Stimulated activated naive CD8-positive, alpha-beta T cell treated with anti-CD3 and anti-CD28 coated beads, Interleukin-15, Interleukin-2, amounts not matched to agents 100 ng/mL and 50 ng/mL, for 24 hours (primary cell): ENCODE measurements at regions not wholly inside any gene's neighbourhood (a gene's known extent, or its start where the extent isn't known, plus 50 kb on each side); places are given as distances from the start of the nearest gene placed in this dataset.
A peak's percentile ranks its signal among the peaks of the same experiment; 100 is the strongest.

Experiments
- H3K27ac Mint-ChIP-seq: one replicate; pipeline ENCODE4 v1.8.0; 2021; ENCODE audit warnings: mild to moderate bottlenecking, mixed read lengths
- H3K27me3 Mint-ChIP-seq: one replicate; pipeline ENCODE4 v1.8.0; 2021; ENCODE audit warnings: mixed read lengths
- H3K36me3 Mint-ChIP-seq: one replicate; pipeline ENCODE4 v1.8.0; 2021; ENCODE audit warnings: low read depth, mixed read lengths
- H3K4me1 Mint-ChIP-seq: one replicate; pipeline ENCODE4 v1.8.0; 2021; ENCODE audit warnings: low read depth, mixed read lengths
- H3K4me3 Mint-ChIP-seq: one replicate; pipeline ENCODE4 v1.8.0; 2021; ENCODE audit warnings: mild to moderate bottlenecking, mixed read lengths
- H3K9me3 Mint-ChIP-seq: one replicate; pipeline ENCODE4 v1.8.0; 2021; ENCODE audit warnings: mixed read lengths

DNA sequence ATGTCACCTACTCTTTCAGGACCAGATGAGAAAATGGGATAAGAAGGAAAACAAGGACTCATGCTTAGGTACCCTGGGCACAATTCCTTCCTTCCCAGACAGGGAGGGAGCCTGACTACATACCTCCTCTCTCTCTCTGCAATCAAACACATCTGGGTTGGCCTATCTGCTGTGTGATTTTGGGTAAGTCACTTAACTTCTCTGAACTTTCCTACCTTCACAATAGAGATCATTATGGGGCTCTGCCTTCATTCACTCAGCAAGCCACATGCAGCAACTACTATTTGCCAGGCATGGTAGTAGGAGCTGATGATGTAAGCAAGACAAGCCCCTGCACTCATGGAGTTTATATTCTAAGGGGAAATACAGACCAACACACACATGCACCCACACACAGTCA, 251.2 kb downstream of the SHQ1 start:
- Mint-ChIP-seq H3K36me3 (no peaks in the 10 kb centered on the region), H3K4me3 (no peak overlapping the region), H3K9me3 (no peaks in the 10 kb centered on the region), H3K4me1 (no peaks in the 10 kb centered on the region), H3K27me3 (no peaks in the 10 kb centered on the region), H3K27ac (no peak overlapping the region)

- Mint-ChIP-seq H3K9me3 (no peaks in the 10 kb centered on the region), H3K27ac (peak overlapping the region; percentile 50), H3K4me3 (no peak overlapping the region)
Observed at GRCh38 chr3:72595927-72596610, 252.2 kb downstream of the SHQ1 start.

DNA sequence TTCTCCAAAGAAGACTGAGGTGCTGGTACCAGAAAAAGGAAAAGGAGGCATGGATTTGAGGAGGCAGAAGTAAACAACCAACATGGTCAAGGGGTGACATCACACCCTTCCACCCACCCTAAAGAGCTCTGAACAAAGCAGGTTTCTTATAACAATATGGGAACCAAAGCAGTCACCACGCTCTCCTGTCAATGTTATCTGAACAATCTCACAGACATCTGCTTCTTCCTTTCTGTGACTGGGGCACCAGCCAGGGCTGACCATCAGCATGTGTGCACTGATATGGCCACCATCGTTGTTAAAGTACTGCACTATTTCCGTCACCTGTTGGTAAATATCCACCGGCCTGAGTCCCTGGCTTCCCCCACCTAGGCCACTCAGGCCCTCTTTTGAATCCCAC, 252.9 kb downstream of the SHQ1 start:
- Mint-ChIP-seq H3K4me3 (no peak overlapping the region), H3K27me3 (no peaks in the 10 kb centered on the region), H3K36me3 (no peaks in the 10 kb centered on the region), H3K27ac (no peak overlapping the region), H3K9me3 (no peaks in the 10 kb centered on the region), H3K4me1 (no peaks in the 10 kb centered on the region)

More at GRCh38 chr3:72595927-72596610, 252.2 kb downstream of the SHQ1 start:
- Mint-ChIP-seq H3K36me3 (no peaks in the 10 kb centered on the region), H3K27me3 (no peaks in the 10 kb centered on the region), H3K4me1 (no peaks in the 10 kb centered on the region)

GRCh38 chr3:72594615-72595215, 253.5 kb downstream of the SHQ1 start:
- H3K36me3 Mint-ChIP-seq = no peaks in the 10 kb centered on the region
- no peak overlapping the region for H3K4me3 Mint-ChIP-seq
- no peak overlapping the region for H3K27ac Mint-ChIP-seq
- H3K27me3 Mint-ChIP-seq = no peaks in the 10 kb centered on the region
- H3K4me1 Mint-ChIP-seq = no peaks in the 10 kb centered on the region
- no peaks in the 10 kb centered on the region for H3K9me3 Mint-ChIP-seq

GRCh38 chr3:72593881-72594397, 254.3 kb downstream of the SHQ1 start:
- no peaks in the 10 kb centered on the region for H3K36me3 Mint-ChIP-seq
- H3K4me1 Mint-ChIP-seq = no peaks in the 10 kb centered on the region
- no peak overlapping the region for H3K27ac Mint-ChIP-seq
- H3K27me3 Mint-ChIP-seq = no peaks in the 10 kb centered on the region
- no peak overlapping the region for H3K4me3 Mint-ChIP-seq
- no peaks in the 10 kb centered on the region for H3K9me3 Mint-ChIP-seq

DNA sequence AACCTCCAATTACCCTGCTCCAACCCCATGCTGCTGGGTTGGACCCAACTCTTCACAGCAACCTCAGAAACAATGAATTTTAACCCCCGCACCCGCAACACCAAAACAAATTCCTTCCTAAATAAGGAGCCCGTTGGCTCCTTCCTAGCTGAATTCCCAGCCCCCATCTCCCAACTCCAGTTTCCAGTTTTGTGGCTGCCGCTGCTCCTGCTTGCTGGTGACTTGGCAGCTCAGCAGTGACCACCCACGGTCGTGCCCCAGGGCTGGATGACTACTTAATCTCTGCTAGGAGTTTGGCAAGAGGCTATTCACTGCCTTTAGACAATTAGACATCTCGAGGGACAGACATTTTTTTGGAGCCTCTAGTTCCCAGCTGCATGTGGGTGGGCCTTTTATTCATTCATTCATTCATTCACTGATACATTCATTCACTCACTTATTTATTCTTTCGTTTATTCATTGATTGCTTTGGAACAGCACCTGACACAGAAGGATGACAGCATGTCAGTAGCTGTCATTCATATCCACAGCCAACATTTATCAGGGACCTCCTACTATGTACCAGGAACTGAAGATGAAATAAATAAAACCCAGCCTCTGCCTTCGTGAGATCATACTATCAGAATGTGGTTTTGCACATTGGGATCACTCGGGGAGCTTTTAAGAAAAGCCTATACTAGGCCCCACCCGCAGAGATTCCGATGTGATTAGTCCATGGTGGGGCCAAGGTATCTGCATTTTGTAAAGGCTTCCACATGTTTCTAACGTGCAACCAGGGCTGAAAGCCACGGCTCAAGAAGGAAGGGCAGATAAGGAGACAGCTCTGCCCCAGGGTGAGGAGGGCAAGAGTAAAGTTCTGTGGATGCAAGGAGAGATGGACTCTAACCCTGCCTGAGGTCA, 256.5 kb downstream of the SHQ1 start:
- H3K4me1 Mint-ChIP-seq = no peaks in the 10 kb centered on the region
- H3K4me3 Mint-ChIP-seq = no peak overlapping the region
- no peak overlapping the region for H3K27ac Mint-ChIP-seq
- no peaks in the 10 kb centered on the region for H3K9me3 Mint-ChIP-seq
- no peaks in the 10 kb centered on the region for H3K36me3 Mint-ChIP-seq
- H3K27me3 Mint-ChIP-seq = peaks cover 4% of the 10 kb centered on the region

DNA sequence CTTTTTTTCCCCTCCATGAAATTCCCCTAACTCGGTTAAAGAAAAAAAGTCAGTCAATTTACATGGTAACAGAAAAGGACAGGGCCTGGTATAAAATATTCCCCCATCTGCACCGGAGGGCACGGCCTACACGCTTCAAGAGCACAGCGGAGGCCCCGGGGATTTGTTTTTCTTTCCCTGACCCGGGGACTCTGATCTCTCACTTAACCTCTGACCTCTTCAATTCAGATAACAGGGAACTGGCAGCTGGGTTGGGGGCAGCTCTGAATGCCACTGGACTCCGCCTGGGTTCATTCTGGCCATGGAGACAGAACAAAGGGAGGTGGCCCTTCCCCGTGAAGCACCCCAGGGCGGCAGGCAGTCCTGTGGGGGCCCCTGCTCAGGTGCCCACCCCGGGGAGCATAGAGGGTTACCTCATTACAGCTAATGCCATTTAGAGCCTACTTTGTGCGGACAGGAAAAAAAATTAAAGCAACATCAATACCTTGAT, 257.5 kb downstream of the SHQ1 start:
- Mint-ChIP-seq H3K4me1 (no peaks in the 10 kb centered on the region), H3K9me3 (no peaks in the 10 kb centered on the region), H3K27me3 (peaks cover 4% of the 10 kb centered on the region), H3K4me3 (no peak overlapping the region), H3K36me3 (no peaks in the 10 kb centered on the region), H3K27ac (no peak overlapping the region)

GRCh38 chr3:72587282-72587681, 261.0 kb downstream of the SHQ1 start:
- Mint-ChIP-seq H3K9me3 (no peaks in the 10 kb centered on the region), H3K4me3 (no peak overlapping the region), H3K4me1 (peaks cover 14% of the 10 kb centered on the region), H3K36me3 (no peaks in the 10 kb centered on the region), H3K27ac (no peak overlapping the region), H3K27me3 (peaks cover 7% of the 10 kb centered on the region)

- H3K9me3 Mint-ChIP-seq = no peaks in the 10 kb centered on the region
- peaks cover 15% of the 10 kb centered on the region for H3K4me1 Mint-ChIP-seq
- no peaks in the 10 kb centered on the region for H3K36me3 Mint-ChIP-seq
- H3K27me3 Mint-ChIP-seq = peaks cover 7% of the 10 kb centered on the region
- no peak overlapping the region for H3K27ac Mint-ChIP-seq
- H3K4me3 Mint-ChIP-seq = no peak overlapping the region
Observed at GRCh38 chr3:72586694-72587093, 261.6 kb downstream of the SHQ1 start.

GRCh38 chr3:72585966-72586365, 262.3 kb downstream of the SHQ1 start:
- H3K36me3 Mint-ChIP-seq = no peaks in the 10 kb centered on the region
- peaks cover 15% of the 10 kb centered on the region for H3K4me1 Mint-ChIP-seq
- H3K4me3 Mint-ChIP-seq = no peak overlapping the region
- no peak overlapping the region for H3K27ac Mint-ChIP-seq
- H3K27me3 Mint-ChIP-seq = peaks cover 7% of the 10 kb centered on the region
- no peaks in the 10 kb centered on the region for H3K9me3 Mint-ChIP-seq

- Mint-ChIP-seq H3K27ac (no peak overlapping the region), H3K36me3 (no peaks in the 10 kb centered on the region), H3K27me3 (peaks cover 7% of the 10 kb centered on the region), H3K4me3 (no peak overlapping the region), H3K9me3 (no peaks in the 10 kb centered on the region), H3K4me1 (peaks cover 20% of the 10 kb centered on the region)
Observed at GRCh38 chr3:72584262-72584661, 264.0 kb downstream of the SHQ1 start.

DNA sequence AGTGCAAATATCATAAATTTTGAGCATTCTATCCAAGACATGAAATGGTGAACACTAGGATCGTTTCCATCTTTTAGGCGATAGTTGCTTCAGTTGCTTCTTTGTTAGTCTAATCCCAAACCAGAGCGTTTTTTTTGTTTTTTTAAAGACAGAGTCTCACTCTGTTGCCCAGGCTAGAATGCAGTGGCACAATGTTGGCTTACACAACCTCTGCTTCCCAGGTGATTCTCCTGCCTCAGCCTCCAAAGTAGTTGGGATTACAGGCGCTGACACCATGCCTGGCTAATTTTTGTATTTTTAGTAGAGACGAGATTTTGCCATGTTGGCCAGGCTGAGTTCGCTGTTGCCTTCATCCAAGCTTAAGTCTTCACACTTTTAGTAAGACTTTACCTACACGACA, 265.3 kb downstream of the SHQ1 start:
- Mint-ChIP-seq H3K36me3 (no peaks in the 10 kb centered on the region), H3K4me1 (peaks cover 21% of the 10 kb centered on the region), H3K9me3 (no peaks in the 10 kb centered on the region), H3K4me3 (no peak overlapping the region), H3K27me3 (peaks cover 3% of the 10 kb centered on the region), H3K27ac (no peak overlapping the region)

GRCh38 chr3:72582211-72582878, 265.9 kb downstream of the SHQ1 start:
- Mint-ChIP-seq H3K9me3 (no peaks in the 10 kb centered on the region), H3K4me3 (no peak overlapping the region), H3K27me3 (peaks cover 3% of the 10 kb centered on the region), H3K27ac (no peak overlapping the region), H3K4me1 (peaks cover 21% of the 10 kb centered on the region), H3K36me3 (no peaks in the 10 kb centered on the region)

DNA sequence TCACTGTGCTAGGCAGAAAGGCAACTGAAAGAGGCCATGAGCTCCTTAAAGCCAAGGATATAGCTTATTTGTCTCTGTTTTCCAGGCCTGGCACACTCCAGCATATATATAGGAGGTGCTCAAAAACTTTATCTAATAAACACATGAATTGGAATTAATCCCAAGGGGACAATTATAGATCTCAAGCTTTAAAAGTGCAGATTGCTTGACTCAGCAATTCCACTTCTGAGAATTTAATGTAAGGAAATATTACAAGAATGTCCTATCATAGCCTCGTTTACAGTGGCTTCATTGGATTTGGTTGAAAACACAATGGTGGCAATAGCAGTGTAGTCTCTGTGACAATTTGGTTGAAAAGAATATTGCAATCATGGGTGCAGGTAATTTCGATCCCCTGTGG, 267.3 kb downstream of the SHQ1 start:
- Mint-ChIP-seq H3K4me1 (peaks cover 21% of the 10 kb centered on the region), H3K27ac (no peak overlapping the region), H3K36me3 (no peaks in the 10 kb centered on the region), H3K27me3 (peaks cover 3% of the 10 kb centered on the region), H3K9me3 (no peaks in the 10 kb centered on the region), H3K4me3 (no peak overlapping the region)
